HUDEP-2 (cell line): ENCODE measurements at regions not wholly inside any gene's neighbourhood (a gene's known extent, or its start where the extent isn't known, plus 50 kb on each side); places are given as distances from the start of the nearest gene placed in this dataset.
"Not testable (repeated sequence)": the region's sequence is repeated elsewhere in the genome, so short reads cannot be mapped to it uniquely, and the experiment has no call there.

Source experiments
- DNase-seq, 76 experiments: peaks; one replicate each; lab custom pipeline; 2025; ENCODE audit not compliant: unreplicated experiment in 76 of 76; lab: John Stamatoyannopoulos, UW

DNA sequence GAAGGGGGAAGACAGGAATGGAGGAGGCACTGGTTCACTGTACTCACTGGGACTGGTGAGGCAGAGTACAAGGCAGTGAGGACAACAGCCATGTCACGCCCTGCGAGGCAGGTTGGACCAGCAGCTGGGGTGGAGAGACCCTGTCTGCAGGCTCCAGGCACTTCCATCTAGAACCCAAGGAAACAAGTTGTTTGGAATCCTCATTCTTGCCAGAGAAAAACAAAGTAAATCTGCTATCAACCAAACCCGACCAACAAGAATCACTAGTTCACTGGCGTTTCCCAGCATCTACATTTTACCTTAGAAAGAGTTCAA, 98.5 kb upstream of the CDYL start:
- no peak for DNase-seq

DNA sequence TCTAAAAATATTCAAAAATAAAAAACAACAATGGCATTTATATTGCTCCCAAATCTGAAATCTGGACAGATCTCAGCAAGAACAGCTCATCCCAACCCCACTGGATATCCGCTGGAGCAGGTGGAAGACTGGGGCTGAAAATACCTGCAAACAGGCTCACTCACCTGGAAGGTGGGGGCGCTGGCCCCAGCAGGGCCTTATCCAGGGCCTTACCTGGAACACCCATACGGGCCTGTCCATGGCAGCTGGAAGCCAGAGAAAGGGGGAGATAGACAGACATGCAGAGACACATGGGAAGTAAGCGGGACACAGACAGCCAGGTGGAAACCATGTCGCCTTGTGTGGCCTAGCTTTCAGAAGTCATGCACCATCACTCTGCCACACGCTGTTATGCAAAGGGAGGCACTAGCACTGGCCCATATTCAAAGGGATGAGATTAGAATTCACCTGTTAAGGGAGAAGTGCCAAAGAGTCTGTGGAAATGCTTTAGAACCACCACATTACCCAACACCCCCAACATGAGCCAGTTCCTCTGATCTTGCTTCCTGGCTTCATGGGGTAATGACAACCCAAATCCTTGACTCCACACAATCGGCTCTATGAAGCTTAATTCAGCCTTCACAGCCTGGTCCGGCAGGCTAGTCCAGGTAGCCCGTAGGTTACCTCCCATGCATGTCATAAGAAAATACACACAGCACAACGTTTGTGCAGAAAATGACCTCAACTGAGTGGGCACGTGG, 99.0 kb upstream of the CDYL start:
- DNase-seq, result no peak

DNA sequence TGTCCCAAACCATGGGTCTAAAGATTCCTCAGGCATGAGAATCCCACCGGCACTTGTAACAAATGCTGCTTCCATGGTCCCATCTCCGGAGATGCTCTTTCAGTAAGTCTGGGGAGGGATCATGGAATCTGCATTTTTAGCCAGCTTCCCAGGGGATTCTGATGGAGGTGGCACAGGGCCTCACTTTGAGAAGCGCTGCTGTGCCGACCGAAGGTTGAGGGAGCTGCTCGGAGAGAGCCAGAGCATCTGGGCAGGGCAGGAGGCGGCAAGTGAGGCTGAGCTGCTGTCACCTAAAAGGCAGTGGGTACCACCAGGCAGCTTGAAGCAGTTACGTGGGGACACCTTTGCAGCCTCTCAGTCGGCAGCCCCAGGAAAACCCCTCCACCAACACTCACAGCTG, 100.2 kb upstream of the CDYL start:
- DNase-seq, result no peak

DNA sequence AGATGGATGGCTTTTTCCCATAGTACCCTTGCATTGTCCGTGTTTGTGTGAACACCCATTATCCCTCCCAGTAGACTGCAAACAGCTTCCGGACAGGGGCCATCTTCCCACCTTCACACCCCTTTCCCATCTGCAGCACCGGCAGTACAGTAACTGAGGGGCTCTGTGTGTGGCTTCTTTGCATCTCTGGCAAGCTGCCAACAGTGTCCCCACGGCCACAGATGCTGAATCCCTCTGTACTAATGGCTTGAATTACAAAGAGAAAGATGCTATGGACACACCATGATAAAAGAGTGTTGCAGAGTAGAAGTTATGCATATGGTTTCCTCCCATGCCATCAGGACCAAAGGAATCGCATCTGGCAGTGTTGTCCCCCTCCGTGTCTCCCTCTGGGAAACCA, 101.1 kb upstream of the CDYL start:
- DNase-seq, result no peak

DNA sequence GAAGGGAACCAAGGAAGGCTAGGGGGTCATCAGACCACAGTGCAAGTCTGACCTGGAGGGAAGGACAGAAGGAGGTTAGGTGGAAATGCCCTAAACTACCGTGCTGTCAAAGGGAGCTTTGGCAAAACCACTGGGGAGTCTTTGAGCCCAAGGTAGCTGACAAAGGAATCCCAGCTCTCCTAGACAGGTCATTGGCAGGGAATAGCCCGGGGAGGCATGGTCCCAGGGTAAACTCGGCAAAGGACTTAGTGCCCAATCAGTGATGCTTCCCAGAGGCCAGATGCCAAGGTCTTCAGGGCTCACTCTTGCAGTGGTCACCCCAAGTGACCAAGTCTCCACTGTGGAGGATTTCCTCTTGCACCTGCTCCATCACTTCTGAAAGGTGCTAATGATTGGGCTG, 102.3 kb upstream of the CDYL start:
- DNase-seq, result no peak

DNA sequence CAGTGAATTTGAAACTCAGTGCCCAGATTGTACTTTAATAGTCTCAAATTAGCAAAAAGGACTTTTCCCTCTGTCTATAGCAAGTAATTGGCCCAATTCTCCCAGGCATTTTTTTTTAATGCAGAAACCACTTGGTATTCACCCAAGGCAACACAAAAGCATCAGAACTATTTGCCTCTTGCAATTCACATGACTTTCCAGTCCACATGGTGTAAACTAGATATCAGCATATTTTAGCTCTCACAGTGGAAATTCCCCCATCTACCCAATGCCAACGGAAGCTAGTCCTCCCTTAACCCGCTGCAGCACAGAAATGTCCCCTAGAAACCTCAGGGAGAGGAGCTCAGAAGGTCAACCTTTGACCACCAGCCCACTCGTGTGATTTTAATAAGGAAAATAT, 103.4 kb upstream of the CDYL start:
- no peak for DNase-seq

DNA sequence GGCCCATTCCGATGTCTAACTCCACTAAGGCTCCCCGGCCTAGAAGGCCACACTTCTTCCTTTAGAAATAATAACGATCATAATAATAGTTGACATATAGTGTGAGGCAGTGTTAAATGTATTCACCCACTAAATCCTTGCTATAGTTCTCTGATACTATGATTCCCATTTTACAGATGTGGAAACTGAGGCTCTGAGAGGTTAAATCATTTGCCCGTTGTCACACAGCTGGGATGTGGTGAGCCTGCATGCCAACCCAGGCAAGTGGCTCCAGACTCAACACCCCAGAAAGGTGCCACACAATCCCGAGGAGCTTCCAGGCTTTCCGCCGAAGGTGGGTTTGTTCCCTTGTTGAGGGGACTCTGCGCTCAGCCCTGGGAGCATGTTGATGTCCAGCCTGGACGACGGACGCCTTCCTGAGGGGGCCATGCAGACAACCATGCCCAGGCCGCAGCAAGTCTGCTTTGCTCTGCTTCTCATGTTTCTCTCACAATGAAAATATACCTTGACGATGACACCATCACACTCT, 104.6 kb upstream of the CDYL start:
- DNase-seq, result no peak

DNA sequence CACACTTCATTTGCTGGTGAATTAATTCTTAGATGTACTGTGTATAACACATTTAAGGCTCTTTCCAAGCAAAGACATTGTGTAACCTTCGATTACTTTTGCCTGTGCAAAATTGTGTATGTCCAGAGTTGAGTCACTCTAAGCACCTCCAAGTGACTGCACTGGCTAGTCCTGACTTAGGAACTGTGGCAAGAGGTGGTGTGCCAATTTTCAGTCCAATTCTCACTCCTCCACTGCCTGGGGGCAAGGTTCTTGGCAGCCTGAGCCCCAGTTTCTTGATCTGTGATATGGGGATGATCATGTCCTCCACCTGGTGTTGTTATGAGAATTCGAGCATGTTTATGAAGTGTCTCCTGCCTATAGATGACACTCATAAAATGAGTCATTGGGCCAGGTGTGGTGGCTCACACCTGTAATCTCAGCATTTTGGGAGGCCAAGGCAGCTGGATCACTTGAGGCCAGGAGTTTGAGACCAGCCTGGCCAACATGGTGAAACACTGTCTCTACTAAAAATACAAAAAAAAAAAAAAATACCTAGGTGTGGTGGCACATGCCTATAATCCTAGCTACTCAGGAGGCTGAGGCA, 105.3 kb upstream of the CDYL start:
- no peak for DNase-seq

DNA sequence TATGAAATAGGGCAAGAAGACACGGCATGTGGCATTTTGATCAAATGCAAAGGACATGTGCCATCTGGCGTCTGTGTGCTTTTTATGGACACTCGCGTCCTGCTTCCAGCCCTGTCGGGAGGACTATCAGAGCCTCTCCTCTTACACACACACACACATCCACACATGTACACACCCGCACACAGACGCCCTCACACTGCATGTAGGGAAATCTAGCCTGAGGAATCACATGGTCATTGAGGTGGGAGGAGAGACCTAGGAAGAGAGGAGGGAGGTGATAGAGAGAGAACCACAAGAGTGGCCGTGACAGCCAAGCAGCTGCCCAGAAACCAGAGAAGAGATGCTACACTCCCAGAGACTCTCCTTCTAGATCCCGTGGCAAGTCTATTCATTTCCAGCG, 105.9 kb upstream of the CDYL start:
- no peak for DNase-seq

DNA sequence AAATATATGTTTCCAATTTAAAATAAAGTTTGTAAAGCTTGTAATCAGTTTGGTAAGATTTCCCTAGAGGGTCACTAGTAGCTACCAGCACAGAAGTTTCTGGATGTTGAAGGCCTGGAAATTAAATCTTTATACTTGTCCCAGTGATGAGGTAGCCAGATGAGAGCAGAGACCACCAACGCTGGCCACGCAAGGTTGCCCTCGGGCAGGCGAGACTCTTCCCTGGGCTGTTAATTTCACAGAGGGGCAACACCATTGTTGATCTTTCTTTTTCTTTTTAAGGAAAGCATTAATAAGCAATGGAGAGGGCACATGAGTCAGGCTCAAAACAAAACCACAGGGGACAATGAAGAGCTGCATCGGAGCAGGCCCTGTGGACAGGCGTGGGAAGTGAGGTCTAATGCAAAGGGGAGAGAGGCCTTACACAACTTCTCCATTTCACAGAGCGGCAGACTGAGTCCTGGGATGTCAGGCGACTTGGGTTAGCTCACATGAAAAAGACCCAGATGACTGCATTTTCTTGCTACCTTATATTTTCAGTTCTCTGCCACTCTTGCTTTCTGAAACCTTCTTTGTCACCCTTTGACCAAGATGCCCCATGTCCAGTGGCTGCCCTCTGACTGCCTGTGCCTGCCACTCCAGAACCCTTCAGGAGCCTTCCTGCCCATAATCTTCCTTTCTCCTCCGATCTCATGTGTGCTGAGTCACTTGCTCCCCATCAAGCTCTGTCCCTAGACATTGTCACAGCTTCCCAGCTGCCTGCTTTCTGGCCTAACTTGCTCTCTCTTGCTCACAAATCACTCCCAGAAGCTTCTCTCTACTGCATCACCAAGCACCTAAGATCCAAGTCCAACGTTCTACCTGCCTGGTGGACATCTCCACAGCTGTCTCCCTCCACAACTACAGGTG, 107.7 kb upstream of the CDYL start:
- DNase-seq, result no peak

DNA sequence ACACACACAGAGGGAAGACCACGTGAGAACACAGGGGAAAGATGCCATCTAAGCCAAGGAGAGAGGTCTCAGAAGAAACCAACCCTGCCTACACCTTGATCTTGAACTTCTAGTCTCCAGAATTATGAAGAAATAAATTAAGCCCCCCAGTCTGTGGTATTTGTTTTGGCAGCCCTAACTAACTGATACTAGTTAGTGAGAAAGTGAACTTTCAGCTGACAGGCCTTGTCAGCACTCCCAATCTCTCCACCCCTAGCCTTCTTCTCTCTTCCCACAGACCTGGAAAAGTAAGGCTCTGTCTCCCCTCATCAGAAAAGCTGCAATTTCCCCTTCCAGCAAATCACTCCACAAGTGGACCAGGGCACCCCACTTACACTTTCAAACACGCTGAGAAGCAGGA, 108.6 kb upstream of the CDYL start:
- no peak for DNase-seq

DNA sequence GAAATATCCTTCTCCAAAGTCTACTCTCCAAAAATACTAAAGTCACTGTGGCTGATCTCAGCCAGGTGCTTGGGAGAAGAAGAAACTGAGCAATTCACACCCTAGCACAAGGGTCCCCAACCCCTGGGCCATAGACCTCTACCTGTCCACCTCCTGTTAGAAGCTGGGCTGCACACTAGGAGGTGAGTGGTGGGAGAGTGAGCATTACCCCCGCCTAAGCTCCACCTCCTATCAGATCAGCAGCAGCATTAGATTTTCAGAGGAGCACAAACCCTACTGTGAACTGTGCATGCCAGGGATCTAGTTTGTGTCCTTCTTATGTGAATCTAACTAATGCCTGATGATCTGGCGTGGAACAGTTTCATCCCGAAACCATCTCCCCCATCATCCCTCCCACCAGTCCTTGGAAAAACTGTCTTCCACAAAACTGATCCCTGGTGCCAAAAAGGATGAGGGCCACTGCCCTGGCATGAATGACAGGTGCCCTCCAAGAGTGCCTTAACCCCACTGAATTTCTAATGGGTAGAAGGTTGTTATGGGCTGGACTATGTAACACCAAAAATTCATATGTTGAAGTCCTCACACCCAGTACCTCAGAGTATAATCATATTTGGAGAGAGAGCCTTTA, 109.2 kb upstream of the CDYL start:
- DNase-seq, result no peak

DNA sequence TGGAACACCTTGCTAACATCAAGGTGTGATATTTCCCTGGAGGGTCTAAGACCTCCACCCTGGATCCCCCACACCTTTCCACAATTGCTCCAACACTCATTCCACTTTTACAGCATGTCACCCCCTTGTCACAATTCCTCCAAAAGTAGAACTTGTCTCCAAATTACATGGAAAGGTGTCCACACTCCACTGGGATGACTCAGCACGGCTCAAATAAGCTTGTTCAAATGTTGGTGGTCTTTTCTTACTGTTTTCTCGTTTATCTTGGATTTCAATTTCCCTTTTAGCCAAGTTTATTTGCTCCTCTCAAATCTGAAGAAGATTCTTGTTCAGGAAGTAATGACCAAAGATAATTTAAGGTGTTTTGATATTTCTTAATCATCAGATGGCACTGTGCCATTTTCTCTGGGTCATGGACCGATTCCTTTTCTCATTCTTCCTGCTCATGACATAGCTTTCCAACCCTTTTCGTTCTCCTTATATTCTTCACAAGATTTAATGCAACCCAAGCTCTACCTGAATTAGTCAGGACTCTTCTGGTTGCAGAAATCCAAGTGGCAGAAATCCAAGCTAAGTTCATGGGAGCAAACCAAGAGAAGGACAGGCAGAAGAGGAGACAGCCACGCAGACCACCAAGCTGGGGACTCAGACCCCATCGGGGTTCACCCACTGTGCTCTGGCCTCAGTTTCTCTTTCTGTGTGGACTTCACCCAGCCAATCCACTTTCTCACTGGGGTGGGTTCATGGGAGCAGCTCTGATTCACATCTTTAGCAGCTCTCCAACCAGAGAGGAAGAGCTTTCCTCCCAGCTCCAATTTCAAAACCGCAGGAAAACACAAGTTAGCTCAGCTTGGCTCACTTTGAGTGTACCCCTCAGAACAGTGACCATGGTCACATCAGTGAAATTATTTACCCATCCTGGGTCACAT, 110.5 kb upstream of the CDYL start:
- DNase-seq, result no peak

DNA sequence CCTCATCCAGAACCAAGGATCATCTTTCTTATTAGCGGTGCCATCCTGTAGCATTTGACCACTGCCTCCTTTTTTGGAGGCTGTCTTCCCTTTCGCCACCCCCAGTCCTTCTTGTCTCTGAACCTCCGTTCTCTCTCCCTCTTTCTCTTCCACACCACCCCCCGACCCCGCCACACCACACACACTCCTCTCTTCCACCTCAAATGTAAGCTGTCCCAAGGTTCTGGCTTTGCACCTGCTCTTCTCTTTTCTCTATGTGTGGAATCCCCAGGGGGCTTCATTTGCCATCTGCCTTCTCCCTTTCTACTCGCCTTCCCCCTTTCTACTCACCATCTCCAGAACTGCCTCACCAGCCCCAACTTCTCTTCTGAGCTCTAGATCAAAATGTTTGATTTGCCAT, 111.3 kb upstream of the CDYL start:
- no peak for DNase-seq

DNA sequence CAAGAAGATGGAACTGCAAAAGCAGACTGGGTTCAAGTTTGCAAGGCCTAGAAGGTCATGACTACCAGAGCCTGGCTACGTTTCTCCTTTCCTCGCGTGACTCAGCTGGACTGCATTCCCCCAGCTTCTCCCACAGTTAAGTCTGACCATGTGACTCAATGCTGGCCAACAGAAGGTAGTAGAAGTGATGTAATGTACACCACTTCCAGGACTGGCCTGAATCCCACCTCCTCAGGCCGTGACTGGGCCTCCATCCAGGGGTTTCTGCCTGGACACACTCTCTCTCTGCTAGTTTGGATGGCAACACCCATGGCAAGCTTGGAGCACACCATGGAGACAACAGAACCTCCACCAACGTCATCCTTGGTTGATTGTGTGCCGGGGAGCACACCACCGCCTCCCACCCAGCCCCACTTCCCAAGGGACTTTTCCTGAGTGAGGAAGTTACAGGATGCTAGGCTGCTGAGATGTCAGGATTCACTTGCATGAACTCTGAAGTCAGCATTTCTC, 112.0 kb upstream of the CDYL start:
- no peak for DNase-seq

DNA sequence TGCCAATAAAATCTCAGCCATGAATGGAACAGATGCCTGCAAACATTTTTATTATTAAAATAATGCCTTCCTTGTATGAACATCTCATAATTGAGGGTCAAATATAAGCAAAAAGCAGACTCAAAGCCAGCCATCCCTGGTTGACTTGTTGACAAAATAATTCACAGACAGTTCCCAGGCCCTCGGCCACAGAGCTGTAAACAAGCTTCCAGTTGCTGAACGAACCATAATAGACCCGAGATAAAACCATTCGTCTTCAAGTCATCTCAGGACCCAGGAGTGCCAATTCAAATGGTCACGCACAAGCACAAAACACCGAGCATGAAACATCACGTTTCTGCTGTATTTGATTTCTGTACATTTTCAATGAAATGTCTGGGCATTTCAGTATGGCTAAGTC, 113.3 kb upstream of the CDYL start:
- DNase-seq, result no peak

DNA sequence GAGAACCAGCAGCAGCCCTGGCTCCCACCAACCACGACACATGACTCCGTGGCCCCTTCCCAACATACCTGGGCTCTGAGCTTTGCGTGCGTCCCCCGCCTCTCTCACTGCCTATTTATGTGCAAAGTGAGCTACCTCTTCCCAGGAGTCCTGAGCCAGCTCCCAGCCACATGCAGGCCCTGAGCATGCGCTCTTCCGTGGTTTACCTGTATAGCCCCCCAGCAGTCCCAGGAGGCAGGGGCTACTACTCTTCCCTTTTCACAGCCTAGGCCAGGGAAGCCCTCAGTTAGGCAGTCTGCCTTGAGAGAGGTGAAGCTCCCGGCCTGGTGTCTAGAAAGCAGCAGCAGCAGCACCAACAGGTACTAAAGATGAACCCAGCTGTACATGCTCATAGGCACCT, 114.8 kb upstream of the CDYL start:
- no peak for DNase-seq

DNA sequence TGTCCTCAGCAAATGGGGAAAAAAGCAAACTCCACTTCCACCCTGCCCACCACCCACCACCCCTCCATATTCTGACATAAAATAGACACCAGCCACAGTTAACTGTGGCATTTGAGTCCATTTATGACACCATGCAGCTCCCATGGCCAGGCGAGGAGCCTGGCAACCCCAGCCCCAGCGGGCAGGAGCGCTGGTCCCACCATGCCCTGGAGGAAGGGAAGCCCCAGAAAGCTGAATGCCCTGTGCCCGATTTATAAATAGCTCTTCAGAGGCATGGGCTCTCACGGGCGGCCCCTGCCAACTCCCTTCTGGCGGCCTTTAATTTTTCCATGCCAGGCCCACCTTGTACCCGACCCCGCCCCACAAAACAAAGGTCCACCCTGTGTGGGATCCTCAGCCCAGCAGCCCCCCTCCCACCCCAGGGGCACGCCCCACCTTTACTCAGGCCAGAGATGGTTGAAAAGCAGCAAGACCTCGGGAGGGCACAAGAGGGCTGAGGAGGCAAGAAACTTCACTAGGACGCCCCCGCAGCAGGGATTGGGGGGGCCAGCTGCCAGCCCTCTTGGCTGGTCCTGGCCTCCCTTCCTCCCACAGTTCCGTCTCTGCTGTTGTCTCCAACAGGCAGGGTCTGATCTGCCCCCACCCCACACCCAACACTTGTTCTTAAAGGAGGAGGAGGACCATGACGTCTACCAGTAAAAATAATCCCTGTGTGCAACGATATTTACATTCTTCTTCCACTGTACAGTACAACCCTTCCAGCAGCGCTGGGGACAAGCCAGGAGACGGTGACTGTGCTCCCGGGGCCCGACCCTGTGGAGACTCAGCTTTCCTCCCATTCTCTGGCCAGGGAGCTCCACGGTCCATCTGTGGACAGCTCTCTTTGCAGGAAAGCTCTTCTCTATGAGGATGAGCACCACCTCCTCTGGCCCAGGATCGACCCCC, 115.6 kb upstream of the CDYL start:
- DNase-seq, result no peak

DNA sequence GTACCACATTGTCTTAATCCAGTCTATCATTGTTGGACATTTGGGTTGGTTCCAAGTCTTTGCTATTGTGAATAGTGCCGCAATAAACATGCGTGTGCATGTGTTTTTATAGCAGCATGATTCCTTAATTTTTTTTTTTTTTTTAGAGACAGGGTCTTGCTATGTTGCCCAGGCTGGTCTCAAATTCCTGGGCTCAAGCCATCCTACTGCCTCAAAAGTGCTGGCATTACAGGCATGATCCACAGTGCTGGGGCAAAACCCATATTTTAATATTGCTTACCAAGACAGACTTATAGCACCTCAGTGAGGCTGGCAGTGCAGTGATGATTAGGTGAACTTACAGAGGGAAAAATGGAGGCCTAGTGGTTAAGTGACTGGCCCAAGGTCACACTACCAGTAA, 116.5 kb upstream of the CDYL start:
- not testable (repeated sequence) for DNase-seq
